Thyroid gland (tissue), 4 donors: ENCODE measurements at regions not wholly inside any gene's neighbourhood (a gene's known extent, or its start where the extent isn't known, plus 50 kb on each side); places are given as distances from the start of the nearest gene placed in this dataset.

Source experiments
- CTCF ChIP-seq, 6 experiments: fragments of 200-600 bp in 3 of 6; fragments of 450-650 bp in 3 of 6; sonication (generic) in 3 of 6; IDR thresholded peaks; one replicate each; pipeline ENCODE4 v1.5.1; 2016 to 2019; ENCODE audit warnings: antibody characterized with exemption in 6 of 6, mild to moderate bottlenecking in 2 of 6, inconsistent platforms in 1 of 6, moderate library complexity in 1 of 6
- POLR2A ChIP-seq, 2 donors: fragments of 450-650 bp; IDR thresholded peaks; one replicate each; pipeline ENCODE4 v1.6.1; 2017; ENCODE audit warnings: antibody characterized with exemption in 2 of 2, mild to moderate bottlenecking in 2 of 2, moderate library complexity in 1 of 2

DNA sequence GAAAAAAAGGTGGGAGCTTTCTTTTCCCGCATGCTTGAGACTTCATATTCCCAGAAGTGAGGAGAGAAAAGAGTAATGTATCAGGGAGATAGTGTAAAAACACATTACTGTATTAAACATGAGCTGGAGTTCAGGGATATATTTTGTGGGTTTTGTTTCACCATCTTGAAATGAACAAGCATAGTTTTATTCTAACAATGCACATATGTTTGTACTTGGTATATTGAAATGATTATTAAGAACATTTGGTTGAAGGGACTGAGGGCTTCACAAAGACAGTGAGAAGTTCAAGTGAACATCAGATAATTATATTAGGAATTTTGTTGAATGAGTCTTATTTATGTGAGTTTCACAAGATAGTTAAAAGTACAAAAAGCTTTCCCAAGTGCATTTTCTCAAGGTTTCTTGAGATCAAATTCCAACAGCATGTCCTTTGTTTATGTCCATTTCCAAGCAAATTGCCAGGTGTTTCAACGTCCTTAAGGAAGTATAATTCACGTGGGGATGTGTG lies 368.8 kb downstream of the ANKRD50 start:
- TF ChIP-seq CTCF (IDR thresholded peaks at IDR 0.05) (no peak), POLR2A (IDR thresholded peaks at IDR 0.05) (no peak)
